Middle frontal gyrus (tissue), 1 donor: ENCODE measurements at regions not wholly inside any gene's neighbourhood (a gene's known extent, or its start where the extent isn't known, plus 50 kb on each side); places are given as distances from the start of the nearest gene placed in this dataset.

Experiments used
- DNase-seq: peaks from one replicate; pipeline ENCODE4 v3.0.0-alpha.2; 2015; ENCODE audit warnings: low spot score; ENCODE audit errors: extremely low spot score

DNA sequence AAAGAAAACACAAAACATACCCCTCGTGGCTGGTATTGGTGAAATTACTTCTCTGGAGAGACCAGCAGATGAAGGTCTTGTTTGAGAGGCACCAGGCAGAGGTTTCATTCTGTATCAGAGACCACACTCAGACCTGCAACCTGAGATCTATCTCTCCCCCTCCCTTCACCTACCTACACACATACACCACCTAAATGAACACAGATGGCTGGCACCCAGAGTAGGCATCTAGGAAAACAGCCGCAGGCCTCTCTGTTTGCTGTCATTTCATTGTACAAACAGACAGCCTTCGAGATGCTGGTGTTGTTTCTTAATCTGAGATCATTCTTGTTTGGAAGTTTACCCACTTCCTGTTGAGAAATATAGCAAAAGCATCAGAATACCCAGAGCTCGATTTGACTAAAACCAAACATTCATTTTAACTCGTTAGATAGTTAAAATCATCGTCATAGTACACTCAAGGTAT is 173.9 kb upstream of the SLC25A13 start:
- DNase-seq: no peak

DNA sequence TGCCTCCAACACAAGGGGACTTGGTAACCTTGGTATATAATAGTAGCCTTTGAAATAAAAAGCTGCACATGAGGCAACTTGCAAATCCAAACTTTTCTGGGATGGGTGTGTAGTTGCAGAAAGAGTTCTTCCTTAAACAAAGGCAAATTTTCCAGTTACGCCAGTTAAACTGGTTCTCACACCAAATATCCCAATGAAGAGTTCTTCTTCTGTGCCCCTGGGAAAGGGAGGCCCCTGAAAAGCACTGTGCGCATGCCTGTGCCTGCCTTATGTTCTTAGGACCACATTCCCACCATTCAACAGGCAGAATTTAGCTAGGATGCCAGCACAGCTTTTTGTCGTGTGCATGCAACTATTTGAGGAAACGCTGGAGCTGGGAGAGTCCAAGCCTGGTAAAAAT is 164.8 kb upstream of the SLC25A13 start:
- no peak for DNase-seq

DNA sequence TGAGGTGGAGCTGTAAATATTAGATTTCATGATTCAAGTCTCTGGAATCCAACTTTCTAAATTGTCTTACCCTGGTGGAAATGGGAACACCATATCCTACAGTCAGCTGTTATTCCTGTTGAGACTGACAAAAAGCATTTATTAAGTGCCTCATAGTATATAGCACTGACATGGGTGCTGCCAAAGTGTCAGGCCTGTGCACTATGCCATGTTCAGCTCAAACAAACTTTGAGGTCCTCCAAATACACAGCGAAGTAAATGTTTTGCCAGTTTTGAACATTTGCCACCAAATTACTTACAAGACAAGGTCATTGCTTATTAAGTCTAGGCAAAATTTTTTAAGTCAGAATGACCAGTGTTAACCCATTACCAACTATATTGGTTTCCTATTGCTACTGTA is 162.9 kb upstream of the SLC25A13 start:
- no peak for DNase-seq

DNA sequence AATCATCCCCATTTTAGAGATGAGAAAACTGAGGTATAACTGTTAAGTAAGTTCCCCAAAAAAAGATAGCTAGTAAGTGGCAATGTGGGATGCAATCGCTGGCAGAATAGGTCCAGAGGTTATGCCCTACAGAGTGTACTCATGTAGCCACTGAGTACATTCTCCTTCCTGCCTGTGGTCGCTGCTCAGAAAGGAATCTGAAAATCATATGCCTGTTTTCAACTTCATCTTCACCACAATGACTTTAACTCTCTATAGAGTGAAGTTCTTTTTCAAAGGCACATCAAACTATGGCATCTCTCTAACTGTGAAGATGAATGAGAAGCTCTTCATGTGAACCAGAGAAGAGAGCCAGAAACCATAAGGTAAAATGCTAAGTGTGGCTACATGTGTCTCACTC is 162.2 kb upstream of the SLC25A13 start:
- no peak for DNase-seq

DNA sequence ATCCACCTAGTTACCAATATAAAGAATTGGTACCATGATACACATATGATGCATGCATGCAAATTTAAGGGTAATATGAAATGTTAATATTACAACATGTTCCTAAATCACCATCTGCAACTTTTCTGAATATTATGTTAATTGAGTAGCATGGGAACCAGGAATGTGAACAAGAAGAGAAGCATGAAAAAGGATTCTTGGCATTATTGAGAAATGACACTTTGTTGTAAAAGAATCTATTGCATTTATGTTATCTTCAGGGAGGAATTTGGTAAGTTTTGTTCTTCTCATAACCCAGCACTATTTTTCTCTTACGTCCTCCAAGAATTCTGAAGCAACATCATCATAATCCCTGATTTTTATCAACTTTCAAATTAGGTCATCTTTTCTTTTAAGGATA is 159.9 kb upstream of the SLC25A13 start:
- no peak for DNase-seq

DNA sequence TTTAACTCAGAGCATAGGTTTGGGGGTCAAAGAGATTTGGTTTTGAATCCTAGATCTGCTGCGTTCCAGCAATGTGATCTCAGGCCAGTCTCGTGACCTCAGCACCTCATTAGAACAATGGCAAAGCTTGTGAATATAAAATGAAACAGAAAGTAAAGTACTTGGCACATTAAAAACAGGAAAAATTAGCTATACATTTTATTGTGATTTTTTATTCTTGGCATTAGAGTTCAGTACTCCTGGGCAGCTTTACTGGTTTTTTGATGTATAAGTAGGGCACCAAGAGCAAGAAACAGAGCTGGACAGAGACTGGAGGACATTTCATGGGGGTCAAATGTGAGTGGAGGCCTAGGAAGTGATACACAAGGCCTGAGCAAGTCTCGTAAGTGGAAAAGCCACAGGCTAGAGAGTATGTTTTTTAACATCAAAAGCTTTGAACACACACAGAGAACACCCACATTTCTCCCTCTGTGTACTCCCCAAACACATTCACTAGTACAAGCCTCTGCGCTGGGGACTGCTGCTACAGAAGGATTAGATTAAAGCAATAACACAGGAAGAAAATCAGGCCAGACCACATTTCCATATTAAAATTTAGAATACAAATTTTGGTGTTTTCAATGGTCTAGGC is 157.2 kb upstream of the SLC25A13 start:
- no peak for DNase-seq

DNA sequence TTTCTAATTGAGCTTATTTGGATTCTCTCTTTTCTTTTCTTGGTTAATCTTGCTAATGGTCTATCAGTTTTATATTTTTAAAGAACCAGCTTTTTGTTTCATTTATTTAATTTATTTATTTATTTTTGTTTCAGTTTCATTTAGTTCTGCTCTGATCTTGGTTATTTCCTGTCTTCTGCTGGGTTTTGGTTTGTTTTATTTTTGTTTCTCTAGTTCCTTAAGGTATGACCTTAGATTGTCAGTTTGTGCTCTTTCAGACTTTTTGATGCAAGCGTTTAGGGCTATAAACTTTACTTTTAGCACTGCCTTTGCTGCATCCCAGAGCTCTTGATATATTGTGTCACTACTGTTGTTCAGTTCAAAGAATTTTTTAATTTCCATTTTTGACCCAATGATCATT is 149.7 kb upstream of the SLC25A13 start:
- DNase-seq: no peak

DNA sequence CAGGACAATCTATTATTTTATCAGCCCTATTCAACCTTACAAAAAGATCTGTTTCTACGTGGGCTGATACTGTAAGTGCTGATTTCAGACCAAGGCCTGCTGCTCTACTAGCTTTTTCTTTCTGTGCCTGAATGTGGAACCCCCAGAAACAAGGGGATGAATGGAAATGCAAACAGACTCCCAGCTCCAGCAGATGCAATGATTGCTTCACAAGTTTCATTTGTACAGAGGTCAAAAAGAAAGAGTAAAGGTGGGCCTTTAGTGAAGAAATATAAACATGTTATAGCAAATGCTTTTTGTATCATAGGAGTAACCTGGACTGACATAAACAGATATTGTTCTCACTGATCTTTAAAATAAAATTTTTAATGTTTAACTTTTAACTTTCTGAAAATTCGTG is 130.2 kb upstream of the SLC25A13 start:
- DNase-seq: no peak

DNA sequence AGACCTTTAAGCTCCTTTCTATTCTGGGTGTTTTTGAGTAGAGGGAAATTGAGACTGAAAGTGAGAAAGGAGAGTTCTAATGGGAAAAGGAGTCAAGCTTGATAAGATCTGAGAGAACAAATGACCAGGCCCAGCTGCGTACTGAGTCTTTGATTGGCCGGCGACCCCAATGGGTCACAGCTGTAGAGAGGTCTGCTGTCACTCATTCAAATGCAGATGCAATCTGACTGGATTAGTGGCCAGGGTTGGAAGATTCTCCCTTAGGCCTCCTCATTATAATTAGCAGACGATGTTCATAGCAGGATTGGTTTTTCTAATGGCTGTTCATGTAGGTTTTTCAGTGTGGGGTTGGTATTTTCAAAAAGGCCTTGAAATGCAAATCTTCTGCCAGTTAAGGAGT is 127.2 kb upstream of the SLC25A13 start:
- DNase-seq: no peak

DNA sequence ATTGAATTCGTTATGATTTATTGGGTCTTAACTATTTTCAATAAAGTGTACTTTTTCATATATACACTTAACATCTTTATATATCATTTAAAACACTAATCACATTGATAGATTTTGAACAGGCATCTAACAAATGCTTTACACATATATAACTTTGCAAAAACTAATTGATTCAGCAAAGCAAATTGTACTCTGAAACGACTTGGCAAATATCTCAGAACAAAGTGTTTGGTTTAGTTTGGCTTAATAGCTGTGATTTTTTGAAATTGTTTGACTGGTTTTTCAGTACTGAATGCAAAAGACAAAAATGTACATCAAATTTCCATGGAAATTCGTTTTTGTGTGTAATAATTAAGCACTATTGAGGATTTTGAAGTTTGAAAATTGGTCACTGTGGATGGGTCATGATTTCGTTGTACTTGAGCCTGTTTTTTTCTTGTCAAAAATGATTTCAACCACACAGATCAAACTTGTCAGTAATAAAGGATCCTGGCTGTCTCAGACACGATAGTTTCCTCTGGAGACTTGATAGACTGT is 125.3 kb upstream of the SLC25A13 start:
- DNase-seq: no peak

DNA sequence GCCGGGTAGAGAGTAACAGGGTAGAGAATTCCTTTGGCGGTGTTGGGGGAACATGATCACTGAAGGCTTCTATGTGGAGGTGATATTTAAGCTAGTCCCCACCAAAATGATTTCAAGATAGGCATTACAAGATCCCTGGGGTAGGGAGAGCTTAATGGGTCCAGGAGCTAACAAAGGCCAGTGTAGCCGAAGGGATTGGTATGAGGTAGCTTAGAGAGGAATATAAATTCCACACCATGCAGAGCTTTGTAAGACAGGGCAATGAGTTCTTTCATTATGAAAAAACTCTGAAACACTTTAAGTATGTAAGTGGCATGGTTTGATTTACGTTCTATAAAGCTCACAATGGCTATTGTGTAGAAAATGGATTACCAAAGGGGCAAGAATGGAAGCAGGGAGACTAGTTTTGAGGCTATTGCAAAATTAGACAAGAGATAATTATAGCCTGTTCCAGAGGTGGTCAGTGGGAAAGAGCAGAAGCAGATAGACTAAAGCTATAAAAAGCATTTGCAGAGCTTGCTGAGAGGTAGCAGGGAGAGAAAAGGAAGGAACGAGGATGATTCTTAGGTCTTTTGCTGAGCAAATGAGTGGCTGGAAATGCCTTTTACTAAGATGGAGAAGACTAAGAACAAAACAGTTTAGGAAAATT is 119.7 kb upstream of the SLC25A13 start:
- DNase-seq: no peak

DNA sequence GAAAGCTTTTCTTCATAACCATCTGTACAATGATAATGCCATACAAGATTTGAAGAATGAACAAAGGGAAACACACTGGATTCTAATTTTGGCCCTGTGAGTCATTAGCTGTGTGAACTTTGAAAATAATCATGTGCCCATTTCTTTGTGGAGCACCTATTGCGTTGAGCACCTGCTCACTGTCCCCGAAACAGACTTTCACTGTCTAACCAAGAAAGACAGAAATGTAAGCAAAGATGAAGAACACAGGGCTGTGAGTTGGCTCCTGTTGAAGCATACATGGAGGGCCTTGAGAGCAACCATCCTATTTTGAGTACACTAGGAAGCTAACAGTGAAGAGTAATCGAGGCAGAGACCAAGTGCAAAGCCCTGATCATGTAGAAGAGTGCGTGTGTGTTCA is 118.4 kb upstream of the SLC25A13 start:
- no peak for DNase-seq

DNA sequence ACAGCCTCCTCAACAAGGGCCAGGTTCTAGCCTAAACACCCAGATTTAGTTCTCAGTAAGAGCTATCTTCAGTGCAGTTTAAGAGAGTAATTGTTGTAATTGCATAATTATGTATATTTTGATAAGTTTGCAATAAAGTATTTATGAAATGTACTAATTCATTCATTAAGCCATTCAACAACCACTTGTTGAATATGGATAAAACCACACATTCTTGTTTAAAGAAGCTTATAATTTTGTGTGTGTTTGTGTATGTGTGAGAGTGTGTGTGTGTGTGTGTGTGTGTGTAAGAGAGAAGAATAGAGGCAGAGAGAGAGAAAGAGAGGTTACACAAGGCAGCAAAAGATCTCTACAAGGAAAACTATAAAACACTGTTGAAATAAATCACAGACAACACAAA is 115.0 kb upstream of the SLC25A13 start:
- no peak for DNase-seq

DNA sequence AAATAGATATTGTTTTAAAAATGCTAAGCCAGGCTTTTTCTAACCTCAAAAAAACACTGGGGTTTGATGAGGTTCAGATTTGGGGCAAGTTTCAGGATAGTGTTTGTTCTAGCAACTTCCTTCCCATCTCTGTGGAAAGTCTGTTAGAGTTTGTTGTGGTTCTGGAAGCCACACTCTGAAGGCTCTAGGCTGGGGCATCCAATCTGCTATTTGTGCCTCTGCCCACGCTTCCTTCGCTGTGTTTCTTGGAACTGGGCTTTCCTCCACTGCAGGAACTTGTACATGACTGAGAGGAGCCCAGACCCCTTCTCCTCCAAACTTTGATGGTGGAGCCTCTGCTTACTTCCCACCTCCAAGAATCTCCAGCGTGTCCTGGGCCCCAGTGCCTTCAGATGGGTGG is 108.5 kb upstream of the SLC25A13 start:
- DNase-seq: no peak

DNA sequence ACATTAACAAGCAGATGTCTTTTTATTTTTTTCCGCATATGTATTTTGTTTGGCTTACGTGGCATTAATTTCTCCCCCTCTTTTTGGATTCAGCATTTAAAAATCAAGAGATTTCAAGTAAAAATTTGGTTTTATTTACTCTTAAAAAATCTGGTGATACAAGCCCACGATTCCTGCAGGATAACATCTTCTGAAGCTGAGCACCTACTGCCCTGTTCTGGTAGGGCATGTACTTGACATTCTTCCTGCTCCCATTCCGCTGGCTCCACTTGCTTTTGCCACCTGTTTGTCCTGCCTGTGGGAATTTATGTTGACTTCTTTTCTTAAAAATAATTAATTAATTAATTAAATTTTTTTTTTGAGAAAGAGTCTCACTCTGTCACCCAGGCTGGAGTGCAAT is 105.2 kb upstream of the SLC25A13 start:
- no peak for DNase-seq

DNA sequence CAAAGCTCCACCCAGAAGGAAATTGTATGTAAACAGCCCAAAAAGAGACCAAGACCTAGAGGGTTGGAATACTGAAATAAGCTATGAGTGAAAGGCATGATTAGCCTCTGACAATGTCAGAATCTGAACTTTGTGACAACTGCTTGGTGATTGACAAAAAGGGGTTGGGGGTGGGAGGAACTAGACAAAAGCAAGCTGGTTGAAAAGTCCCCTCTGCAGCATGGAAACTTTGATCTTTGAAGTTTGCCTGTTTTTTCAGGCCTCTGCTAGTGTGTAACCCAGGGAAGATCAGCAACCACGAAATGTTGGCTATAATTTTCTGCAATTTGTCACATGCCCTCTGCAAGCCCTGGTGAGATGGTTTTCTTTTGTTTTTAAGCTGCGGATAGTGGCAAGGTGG is 104.8 kb upstream of the SLC25A13 start:
- no peak for DNase-seq

DNA sequence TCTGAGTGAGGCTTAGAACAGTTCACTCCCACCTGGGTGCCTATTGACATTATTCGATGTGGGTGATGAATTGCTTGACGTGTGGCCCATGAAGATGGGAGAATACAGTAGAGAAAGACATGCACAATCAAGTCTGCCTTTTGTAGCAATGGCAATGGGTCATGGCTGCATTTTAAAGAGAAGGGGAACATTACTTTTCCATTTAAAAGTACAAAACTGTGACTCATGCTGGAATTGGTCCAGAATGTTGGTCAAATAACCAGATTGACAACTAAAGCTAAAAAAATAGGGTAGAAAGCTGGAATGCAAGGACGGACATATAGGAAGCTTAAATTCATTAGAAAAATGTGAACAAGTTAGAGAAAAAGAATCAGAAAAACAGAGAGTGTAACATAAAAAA is 104.1 kb upstream of the SLC25A13 start:
- no peak for DNase-seq

DNA sequence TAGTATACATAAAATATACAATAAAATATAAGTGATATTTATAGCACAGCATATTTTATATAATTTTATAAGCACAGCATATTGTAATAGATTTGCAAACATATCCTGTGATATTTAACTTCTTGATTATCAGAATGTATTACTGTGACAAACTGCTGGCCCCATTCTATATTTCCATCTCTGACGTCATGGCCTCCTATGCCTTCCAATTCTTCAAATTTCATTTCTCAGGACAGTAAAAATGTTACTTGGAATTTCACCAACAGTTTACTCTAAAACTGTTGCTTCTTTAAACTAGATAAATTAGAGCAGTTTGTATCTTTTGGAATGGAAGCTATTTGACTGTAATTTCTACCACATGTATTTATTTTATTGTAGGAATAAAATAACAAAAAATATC is 102.5 kb upstream of the SLC25A13 start:
- DNase-seq: no peak

DNA sequence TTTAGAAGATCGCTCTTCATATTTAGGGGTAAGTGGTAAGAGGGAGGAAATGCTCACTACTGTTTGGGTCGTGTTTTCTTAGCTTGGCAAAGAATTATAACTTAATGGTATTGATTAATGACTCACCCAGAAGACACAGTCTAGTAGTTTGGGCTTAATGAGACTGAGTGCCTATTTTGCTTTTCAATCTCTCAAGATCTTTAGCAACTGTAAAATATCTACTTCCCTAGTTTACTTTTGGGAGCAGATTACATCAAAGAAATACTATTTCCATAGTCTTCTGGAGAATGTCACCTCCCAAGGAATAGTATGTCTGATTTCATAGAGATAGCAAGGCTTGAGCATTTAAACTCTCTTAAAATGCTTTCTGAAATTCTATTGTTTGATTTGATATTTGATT is 100.5 kb upstream of the SLC25A13 start:
- no peak for DNase-seq

DNA sequence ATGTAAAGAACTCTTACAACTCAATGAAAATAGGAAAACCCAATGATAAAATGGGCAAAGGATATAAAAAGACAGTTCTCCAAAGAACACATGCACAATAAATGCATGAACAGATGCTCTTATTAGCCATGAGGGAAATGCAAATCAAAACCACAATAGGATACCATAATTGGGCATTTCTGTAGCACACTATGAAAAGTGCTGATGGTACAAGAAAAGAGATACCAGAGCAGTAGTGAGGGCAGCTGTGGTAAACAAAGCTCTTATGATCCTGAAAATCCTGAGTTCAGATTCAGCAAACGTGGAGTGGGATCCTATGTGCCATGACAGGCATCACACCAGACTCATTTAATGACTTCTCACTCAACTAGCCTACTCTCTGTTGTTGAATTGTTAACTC is 96.7 kb upstream of the SLC25A13 start:
- no peak for DNase-seq

DNA sequence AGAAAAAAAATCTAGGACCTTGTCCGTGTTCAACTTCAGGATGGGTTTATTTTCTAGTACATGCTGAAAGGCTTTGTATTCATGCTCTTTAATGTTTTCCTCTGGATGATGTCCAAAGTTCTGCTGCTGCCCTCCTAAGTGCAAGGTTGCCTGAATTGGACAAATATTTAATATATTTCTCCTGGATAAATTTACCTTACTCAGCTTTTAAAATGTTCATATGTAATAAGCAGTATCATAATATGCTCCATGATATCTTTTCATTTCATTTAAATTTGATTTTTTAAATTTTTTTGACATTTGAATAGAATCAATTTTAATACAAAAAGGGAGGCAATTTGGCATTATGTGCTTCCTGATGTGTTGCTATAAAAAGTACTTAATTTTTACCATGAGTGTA is 95.9 kb upstream of the SLC25A13 start:
- no peak for DNase-seq

DNA sequence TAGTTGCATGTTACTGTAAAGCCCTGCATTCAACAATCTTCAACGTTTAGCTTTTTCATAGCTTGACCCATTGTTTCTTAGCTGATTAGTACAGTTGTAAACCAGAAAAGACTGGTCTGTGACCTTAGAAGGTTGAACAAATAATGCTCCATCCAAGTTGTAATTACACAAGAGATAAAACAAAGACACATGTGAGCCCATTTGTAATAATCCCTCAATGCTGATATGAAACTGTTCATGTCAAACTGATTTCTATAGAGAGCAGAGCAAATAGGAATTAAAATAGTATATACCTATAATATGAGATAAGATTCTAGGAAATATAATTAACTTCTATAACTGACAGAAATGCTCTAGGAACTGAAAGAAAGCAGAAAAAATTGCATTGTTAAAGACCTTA is 94.7 kb upstream of the SLC25A13 start:
- DNase-seq: no peak

DNA sequence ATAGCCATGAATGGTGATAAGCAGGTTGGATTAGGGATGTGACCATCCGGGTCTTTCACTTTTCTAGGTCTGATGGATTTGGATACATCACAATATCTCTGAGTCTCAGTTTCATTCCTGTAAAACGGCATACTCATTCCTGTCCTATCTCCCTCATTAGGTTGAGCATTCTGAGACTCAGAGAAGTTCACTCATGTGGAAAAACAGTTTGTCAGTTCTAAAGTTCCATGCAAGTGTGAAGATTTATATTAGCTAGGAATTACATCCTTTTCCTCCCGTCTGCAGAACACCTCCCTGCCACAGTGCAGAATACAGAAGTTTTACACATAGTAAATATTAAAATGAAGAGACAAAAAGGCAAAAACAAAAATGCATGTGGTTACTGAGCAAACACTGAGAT is 94.2 kb upstream of the SLC25A13 start:
- no peak for DNase-seq
